ENCODE measurements at regions not wholly inside any gene's neighbourhood (a gene's known extent, or its start where the extent isn't known, plus 50 kb on each side); places are given as distances from the start of the nearest gene placed in this dataset.

GRCh38 chr1:232441036-232441411, 188.9 kb downstream of the SIPA1L2 start:
- TF ChIP-seq CTCF (IDR thresholded peaks at IDR 0.05) (no peak), POLR2AphosphoS5 (IDR thresholded peaks at IDR 0.05; ENCODE audit: low read depth, low read length) (no peak), REST (IDR thresholded peaks at IDR 0.05; ENCODE audit: low read depth, low read length) (no peak), RFX5 (IDR thresholded peaks at IDR 0.05; ENCODE audit: low read length) (no peak), YY1 (IDR thresholded peaks at IDR 0.05; ENCODE audit: low read depth) (no peak), ELF1 (IDR thresholded peaks at IDR 0.05) (no peak), RAD21 (IDR thresholded peaks at IDR 0.05; ENCODE audit: low read length) (no peak), FOXM1 (IDR thresholded peaks at IDR 0.05; ENCODE audit: low read depth) (no peak), TEAD4 (IDR thresholded peaks at IDR 0.05; ENCODE audit: borderline replicate concordance, insufficient read depth) (no peak), PBX3 (IDR thresholded peaks at IDR 0.05) (no peak), EZH2phosphoT487 (IDR thresholded peaks at IDR 0.05; ENCODE audit: borderline replicate concordance, low read depth) (no peak)

All from SK-N-SH (cell line).